IgD-negative memory B cell (primary cell): ENCODE measurements at regions not wholly inside any gene's neighbourhood (a gene's known extent, or its start where the extent isn't known, plus 50 kb on each side); places are given as distances from the start of the nearest gene placed in this dataset.
A peak's percentile ranks its signal among the peaks of the same experiment; 100 is the strongest.

Experiments used
- H3K27ac Mint-ChIP-seq, 3 donors: one replicate each; pipeline ENCODE4 v1.8.0; 2020 to 2022; ENCODE audit warnings: mild to moderate bottlenecking in 3 of 3, mixed read lengths in 3 of 3, moderate library complexity in 1 of 3
- H3K27me3 Mint-ChIP-seq: one replicate; pipeline ENCODE4 v1.8.0; 2021; ENCODE audit warnings: mixed read lengths
- H3K36me3 Mint-ChIP-seq: one replicate; pipeline ENCODE4 v1.8.0; 2020; ENCODE audit warnings: mild to moderate bottlenecking, mixed read lengths
- H3K4me1 Mint-ChIP-seq, 3 donors: one replicate each; pipeline ENCODE4 v1.8.0; 2020 to 2022; ENCODE audit warnings: mixed read lengths in 3 of 3, mild to moderate bottlenecking in 1 of 3
- H3K4me3 Mint-ChIP-seq, 4 donors: one replicate each; pipeline ENCODE4 v1.8.0; 2020 to 2022; ENCODE audit warnings: mild to moderate bottlenecking in 4 of 4, mixed read lengths in 4 of 4, moderate library complexity in 3 of 4
- H3K9me3 Mint-ChIP-seq, 3 donors: one replicate each; pipeline ENCODE4 v1.8.0; 2020 to 2021; ENCODE audit warnings: mixed read lengths in 3 of 3, mild to moderate bottlenecking in 1 of 3

DNA sequence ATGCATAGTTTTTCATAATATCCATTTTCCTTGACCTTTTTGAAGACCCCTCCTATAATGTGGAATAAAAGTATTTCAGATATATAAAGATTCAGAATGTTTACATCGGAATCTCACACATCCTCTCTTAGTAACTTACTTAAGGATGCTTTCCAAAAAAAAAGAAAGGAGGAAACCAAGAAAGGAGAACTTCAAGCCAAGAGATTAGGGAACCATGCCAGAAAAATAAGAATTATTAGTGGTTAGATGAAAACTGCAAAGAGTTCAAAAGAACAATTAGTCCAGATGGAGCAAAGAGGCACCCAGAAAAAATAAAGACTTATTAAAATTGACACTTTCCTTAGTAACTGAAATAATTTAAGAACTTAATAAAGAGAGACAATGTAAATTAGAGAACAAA lies 179.2 kb downstream of the DUSP6 start:
- Mint-ChIP-seq H3K27me3 (no peaks in the 10 kb centered on the region), H3K4me1 (peaks cover 4 to 12% (median 6%) of the 10 kb centered on the region in 3 donors), H3K9me3 (peaks cover 0 to 7% (median 0%) of the 10 kb centered on the region in 3 donors), H3K4me3 (no peak overlapping the region), H3K27ac (no peak overlapping the region), H3K36me3 (no peaks in the 10 kb centered on the region)

DNA sequence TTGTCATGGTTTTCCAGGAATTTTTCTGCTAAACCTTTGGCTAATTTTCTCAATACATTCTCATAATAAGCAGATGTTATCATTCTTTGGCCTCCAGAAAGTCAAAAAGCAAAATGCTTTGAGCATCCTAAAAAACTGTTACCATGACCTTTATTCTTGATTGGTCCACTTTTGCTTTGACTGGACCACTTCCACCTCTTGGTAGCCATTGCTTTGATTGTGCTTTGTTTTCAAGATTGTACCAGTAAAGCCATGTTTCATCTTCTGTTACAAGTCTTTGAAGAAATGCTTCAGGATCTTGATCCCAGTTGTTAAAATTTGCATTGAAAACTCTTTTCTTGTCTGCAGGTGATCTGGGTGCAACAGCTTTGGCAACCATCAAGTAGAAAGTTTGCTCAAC lies 180.1 kb downstream of the DUSP6 start:
- H3K9me3 Mint-ChIP-seq: peaks cover 0 to 7% (median 0%) of the 10 kb centered on the region in 3 donors
- no peak overlapping the region for H3K4me3 Mint-ChIP-seq
- H3K27ac Mint-ChIP-seq: peak overlapping the region in 1 of 3 donors; percentile 48
- H3K36me3 Mint-ChIP-seq: no peaks in the 10 kb centered on the region
- H3K4me1 Mint-ChIP-seq: peaks cover 6 to 18% (median 6%) of the 10 kb centered on the region in 3 donors
- no peaks in the 10 kb centered on the region for H3K27me3 Mint-ChIP-seq

- Mint-ChIP-seq H3K36me3 (no peaks in the 10 kb centered on the region), H3K27me3 (no peaks in the 10 kb centered on the region), H3K27ac (no peak overlapping the region), H3K4me1 (peaks cover 13 to 30% (median 17%) of the 10 kb centered on the region in 3 donors), H3K9me3 (peaks cover 0 to 7% (median 0%) of the 10 kb centered on the region in 3 donors), H3K4me3 (no peak overlapping the region)
Measured at GRCh38 chr12:89169321-89169720, 183.0 kb downstream of the DUSP6 start.

GRCh38 chr12:89167986-89168385 lies 184.3 kb downstream of the DUSP6 start:
- Mint-ChIP-seq H3K36me3 (peaks cover 3% of the 10 kb centered on the region), H3K4me3 (peak overlapping the region in 2 of 4 donors; percentile 15 to 61), H3K9me3 (peaks cover 0 to 7% (median 0%) of the 10 kb centered on the region in 3 donors), H3K27ac (peak overlapping the region in 2 of 3 donors; percentile 33 to 73), H3K27me3 (no peaks in the 10 kb centered on the region), H3K4me1 (peaks cover 19 to 28% (median 20%) of the 10 kb centered on the region in 3 donors)

- Mint-ChIP-seq H3K27ac (peak overlapping the region; percentile 54 to 91 (median 72)), H3K36me3 (peaks cover 3% of the 10 kb centered on the region), H3K4me3 (peak overlapping the region in 3 of 4 donors; percentile 4 to 46 (median 9)), H3K4me1 (peaks cover 19 to 28% (median 20%) of the 10 kb centered on the region in 3 donors), H3K27me3 (no peaks in the 10 kb centered on the region), H3K9me3 (no peaks in the 10 kb centered on the region)
Measured at GRCh38 chr12:89166525-89166934, 185.8 kb downstream of the DUSP6 start.

DNA sequence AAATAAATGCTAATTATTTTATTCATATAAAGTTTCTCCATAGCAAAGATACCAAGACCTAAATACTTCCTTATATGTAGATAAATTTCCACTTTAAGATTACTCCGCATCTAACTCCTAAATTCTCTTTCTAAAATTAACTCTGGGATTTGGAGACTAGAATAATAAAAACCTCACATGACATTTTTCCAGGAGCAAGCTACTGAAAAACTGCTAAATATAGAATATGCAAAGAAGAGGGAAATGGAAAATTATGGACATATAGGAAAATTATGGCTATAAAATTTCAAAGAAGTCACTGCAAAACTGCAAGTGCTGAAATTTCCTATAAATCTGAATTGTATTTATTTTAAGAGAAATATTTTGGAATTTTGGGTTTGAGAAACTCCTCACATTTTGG lies 186.2 kb downstream of the DUSP6 start:
- Mint-ChIP-seq H3K9me3 (no peaks in the 10 kb centered on the region), H3K27me3 (no peaks in the 10 kb centered on the region), H3K27ac (peak overlapping the region; percentile 54 to 91 (median 72)), H3K4me3 (peak overlapping the region in 3 of 4 donors; percentile 4 to 46 (median 9)), H3K36me3 (peaks cover 3% of the 10 kb centered on the region), H3K4me1 (peaks cover 18 to 28% (median 20%) of the 10 kb centered on the region in 3 donors)

DNA sequence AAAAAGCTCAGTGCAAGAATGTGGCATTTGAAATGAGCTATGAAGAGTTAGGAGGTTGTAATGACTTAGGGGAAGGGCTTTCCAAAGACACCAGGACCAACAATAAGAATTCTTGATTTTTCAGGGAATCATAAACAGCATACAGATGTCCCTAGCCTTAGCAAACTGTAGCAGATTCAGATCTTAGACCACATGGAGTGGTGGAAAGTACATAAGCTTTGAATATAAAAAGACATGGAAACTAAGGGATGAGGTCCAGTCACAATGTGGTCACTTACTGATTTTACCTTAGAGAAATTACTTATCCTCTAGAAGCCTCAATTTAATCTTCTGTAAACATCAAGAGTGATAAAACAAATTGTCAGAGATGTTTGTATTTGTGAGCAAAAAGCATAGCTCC lies 186.6 kb downstream of the DUSP6 start:
- Mint-ChIP-seq H3K9me3 (no peaks in the 10 kb centered on the region), H3K4me3 (peak overlapping the region in 2 of 4 donors; percentile 3 to 6), H3K27ac (peak overlapping the region; percentile 5 to 54 (median 33)), H3K36me3 (peaks cover 3% of the 10 kb centered on the region), H3K27me3 (no peaks in the 10 kb centered on the region), H3K4me1 (peaks cover 18 to 28% (median 20%) of the 10 kb centered on the region in 3 donors)

DNA sequence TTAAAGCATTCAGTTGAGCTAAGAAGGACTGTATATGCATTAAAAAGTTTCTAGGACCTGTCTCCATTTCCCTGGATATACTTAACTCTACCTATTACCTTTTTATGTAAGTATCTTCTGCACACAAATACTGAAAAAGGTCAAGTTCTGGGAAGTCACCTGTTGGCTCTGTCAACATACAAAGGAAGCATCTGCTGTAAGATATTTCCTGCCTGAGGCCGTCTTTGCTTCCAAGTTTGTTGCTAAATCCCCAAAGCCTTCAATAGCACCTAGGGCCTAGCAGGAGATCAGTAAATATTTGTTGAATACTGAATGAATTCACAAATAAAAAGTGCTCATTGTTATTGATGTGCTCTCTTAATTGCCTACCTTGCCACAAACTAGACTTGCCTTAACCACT lies 188.4 kb downstream of the DUSP6 start:
- H3K4me3 Mint-ChIP-seq: peak overlapping the region in 1 of 4 donors; percentile 15
- H3K36me3 Mint-ChIP-seq: peaks cover 3% of the 10 kb centered on the region
- H3K27me3 Mint-ChIP-seq: no peaks in the 10 kb centered on the region
- H3K27ac Mint-ChIP-seq: peak overlapping the region in 2 of 3 donors; percentile 13 to 61
- H3K4me1 Mint-ChIP-seq: peaks cover 18 to 28% (median 20%) of the 10 kb centered on the region in 3 donors
- H3K9me3 Mint-ChIP-seq: no peaks in the 10 kb centered on the region

DNA sequence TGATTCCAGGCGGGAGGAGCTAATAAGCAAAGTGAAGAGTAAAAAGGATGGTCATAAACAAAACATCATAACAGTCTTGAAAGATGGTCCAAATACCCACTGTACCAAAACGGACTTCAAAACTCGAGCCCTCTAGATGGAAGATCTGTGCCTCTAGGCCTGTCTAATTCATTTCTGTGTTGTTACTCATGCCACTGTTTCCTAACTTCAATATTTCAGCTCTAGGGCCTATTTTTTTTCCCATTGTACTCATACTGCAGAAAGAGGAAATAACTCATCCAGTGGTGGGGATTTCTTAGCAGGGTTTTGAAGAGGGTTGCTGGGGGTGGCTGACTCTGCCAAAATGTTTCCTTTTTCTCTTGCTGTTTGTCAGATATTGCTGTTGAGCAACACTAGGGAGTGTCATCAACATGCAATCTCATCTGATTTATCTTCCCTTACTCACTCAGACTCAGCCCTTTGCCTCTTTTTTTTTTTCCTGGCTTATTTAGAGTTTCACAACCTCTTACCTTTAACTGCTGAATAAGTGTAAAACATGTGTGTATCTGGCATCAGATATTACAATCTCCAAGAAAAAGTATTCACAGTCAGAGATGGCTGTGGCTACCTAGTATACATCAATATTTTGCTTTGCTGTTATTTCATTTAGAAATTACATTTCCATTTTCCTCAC lies 189.6 kb downstream of the DUSP6 start:
- no peak overlapping the region for H3K27ac Mint-ChIP-seq
- H3K4me3 Mint-ChIP-seq: no peak overlapping the region
- peaks cover 3% of the 10 kb centered on the region for H3K36me3 Mint-ChIP-seq
- H3K27me3 Mint-ChIP-seq: no peaks in the 10 kb centered on the region
- peaks cover 16 to 20% (median 20%) of the 10 kb centered on the region in 3 donors for H3K4me1 Mint-ChIP-seq
- H3K9me3 Mint-ChIP-seq: no peaks in the 10 kb centered on the region

- H3K36me3 Mint-ChIP-seq: peaks cover 3% of the 10 kb centered on the region
- H3K4me1 Mint-ChIP-seq: peaks cover 18 to 26% (median 19%) of the 10 kb centered on the region in 3 donors
- H3K4me3 Mint-ChIP-seq: no peak overlapping the region
- H3K27ac Mint-ChIP-seq: no peak overlapping the region
- peaks cover 0 to 2% (median 0%) of the 10 kb centered on the region in 3 donors for H3K9me3 Mint-ChIP-seq
- H3K27me3 Mint-ChIP-seq: no peaks in the 10 kb centered on the region
Measured at GRCh38 chr12:89161557-89161956, 190.7 kb downstream of the DUSP6 start.

DNA sequence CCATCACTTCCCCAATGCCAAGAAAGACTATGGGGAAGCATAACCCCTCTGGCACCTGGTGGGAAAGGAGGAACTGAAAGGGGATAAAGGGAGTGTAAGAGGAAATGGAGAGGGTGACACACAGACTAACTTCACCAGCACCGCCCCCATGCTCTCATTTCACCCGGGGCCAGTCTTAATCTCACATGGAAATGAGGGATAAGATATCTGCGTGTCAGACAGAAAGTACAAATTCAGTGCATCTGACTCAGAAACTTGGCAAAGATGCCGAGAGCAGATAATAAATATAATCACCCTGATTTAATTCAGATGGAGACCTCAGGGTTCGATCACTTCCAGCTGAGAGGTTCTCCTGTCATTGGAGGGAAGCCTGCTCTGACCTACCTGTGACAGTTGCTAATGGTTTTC lies 191.6 kb downstream of the DUSP6 start:
- Mint-ChIP-seq H3K9me3 (peaks cover 0 to 2% (median 0%) of the 10 kb centered on the region in 3 donors), H3K27ac (no peak overlapping the region), H3K4me1 (peaks cover 19 to 26% (median 20%) of the 10 kb centered on the region in 3 donors), H3K36me3 (peaks cover 3% of the 10 kb centered on the region), H3K27me3 (no peaks in the 10 kb centered on the region), H3K4me3 (no peak overlapping the region)

DNA sequence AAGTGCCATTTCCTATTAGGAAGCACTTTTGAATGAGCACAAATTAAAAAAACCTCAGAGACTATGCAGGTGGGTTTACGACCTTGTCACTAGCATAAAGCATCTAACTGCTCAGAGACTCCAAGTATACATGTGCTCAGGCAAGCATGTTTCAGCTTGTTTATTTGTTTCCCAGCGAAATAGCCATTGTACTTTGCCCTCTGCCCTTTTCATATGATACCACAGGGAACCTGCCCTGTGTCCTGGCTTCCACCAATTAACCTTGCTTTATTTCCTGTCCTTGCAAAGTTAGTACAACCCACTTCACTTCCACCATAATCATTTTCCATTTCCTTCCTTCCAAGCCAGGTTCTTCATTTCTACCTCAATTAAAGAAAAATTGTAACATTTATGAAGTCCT lies 194.9 kb downstream of the DUSP6 start:
- H3K27me3 Mint-ChIP-seq: no peaks in the 10 kb centered on the region
- H3K27ac Mint-ChIP-seq: no peak overlapping the region
- H3K36me3 Mint-ChIP-seq: no peaks in the 10 kb centered on the region
- peak overlapping the region in 1 of 4 donors; percentile 45 for H3K4me3 Mint-ChIP-seq
- peaks cover 0 to 4% (median 2%) of the 10 kb centered on the region in 3 donors for H3K9me3 Mint-ChIP-seq
- H3K4me1 Mint-ChIP-seq: peaks cover 11 to 14% (median 14%) of the 10 kb centered on the region in 3 donors

GRCh38 chr12:89156862-89157262 lies 195.4 kb downstream of the DUSP6 start:
- Mint-ChIP-seq H3K36me3 (no peaks in the 10 kb centered on the region), H3K4me3 (peak overlapping the region in 1 of 4 donors; percentile 45), H3K4me1 (peaks cover 11 to 14% (median 14%) of the 10 kb centered on the region in 3 donors), H3K27me3 (no peaks in the 10 kb centered on the region), H3K27ac (no peak overlapping the region), H3K9me3 (peaks cover 0 to 4% (median 2%) of the 10 kb centered on the region in 3 donors)

- Mint-ChIP-seq H3K9me3 (peaks cover 0 to 4% (median 2%) of the 10 kb centered on the region in 3 donors), H3K27me3 (no peaks in the 10 kb centered on the region), H3K4me1 (peaks cover 11 to 14% (median 14%) of the 10 kb centered on the region in 3 donors), H3K36me3 (no peaks in the 10 kb centered on the region), H3K4me3 (no peak overlapping the region), H3K27ac (no peak overlapping the region)
Measured at GRCh38 chr12:89156340-89156739, 196.0 kb downstream of the DUSP6 start.

GRCh38 chr12:89155826-89156225 lies 196.5 kb downstream of the DUSP6 start:
- Mint-ChIP-seq H3K36me3 (no peaks in the 10 kb centered on the region), H3K4me1 (peaks cover 11 to 14% (median 14%) of the 10 kb centered on the region in 3 donors), H3K27me3 (no peaks in the 10 kb centered on the region), H3K4me3 (no peak overlapping the region), H3K27ac (no peak overlapping the region), H3K9me3 (peaks cover 3 to 4% (median 4%) of the 10 kb centered on the region in 3 donors)
